Activated naive CD8-positive, alpha-beta T cell (primary cell): ENCODE measurements at regions not wholly inside any gene's neighbourhood (a gene's known extent, or its start where the extent isn't known, plus 50 kb on each side); places are given as distances from the start of the nearest gene placed in this dataset.

Experiments used
- H3K27ac Mint-ChIP-seq: one replicate; pipeline ENCODE4 v1.8.0; 2021; ENCODE audit warnings: mixed read lengths
- H3K27me3 Mint-ChIP-seq: one replicate; pipeline ENCODE4 v1.8.0; 2021; ENCODE audit warnings: mixed read lengths
- H3K36me3 Mint-ChIP-seq: one replicate; pipeline ENCODE4 v1.8.0; 2021; ENCODE audit warnings: mixed read lengths
- H3K4me1 Mint-ChIP-seq: one replicate; pipeline ENCODE4 v1.8.0; 2021; ENCODE audit warnings: low read depth, mixed read lengths
- H3K4me3 Mint-ChIP-seq: one replicate; pipeline ENCODE4 v1.8.0; 2021; ENCODE audit warnings: mild to moderate bottlenecking, mixed read lengths
- H3K9me3 Mint-ChIP-seq: one replicate; pipeline ENCODE4 v1.8.0; 2021; ENCODE audit warnings: low read depth, mixed read lengths

GRCh38 chr18:22488554-22488953, 70.8 kb upstream of the CTAGE1 start:
- H3K9me3 Mint-ChIP-seq, result no peaks in the 10 kb centered on the region
- H3K36me3 Mint-ChIP-seq, result no peaks in the 10 kb centered on the region
- no peak overlapping the region for H3K27ac Mint-ChIP-seq
- H3K27me3 Mint-ChIP-seq, result peaks cover 6% of the 10 kb centered on the region
- no peak overlapping the region for H3K4me3 Mint-ChIP-seq
- H3K4me1 Mint-ChIP-seq, result no peaks in the 10 kb centered on the region

DNA sequence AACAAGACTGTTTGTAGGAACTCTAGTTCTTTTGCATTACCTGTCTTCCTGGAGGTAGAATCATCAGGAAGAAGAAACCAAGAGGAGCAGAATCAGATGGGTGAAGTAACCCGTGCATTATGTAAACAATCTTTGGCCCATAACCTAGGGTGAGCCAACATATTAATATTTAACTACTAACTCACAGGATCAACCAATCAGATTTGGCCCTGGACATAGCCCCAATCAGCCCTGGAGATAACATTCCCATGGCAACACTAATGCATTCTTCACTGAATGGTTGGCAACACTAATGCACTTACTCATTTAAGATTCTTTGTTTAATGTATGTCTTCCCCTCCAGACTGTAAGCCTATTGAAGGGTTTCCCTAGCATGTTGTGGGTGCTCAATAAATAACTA, 72.0 kb upstream of the CTAGE1 start:
- Mint-ChIP-seq H3K4me1 (no peaks in the 10 kb centered on the region), H3K4me3 (no peak overlapping the region), H3K36me3 (peaks cover under 1% of the 10 kb centered on the region), H3K27me3 (peaks cover 6% of the 10 kb centered on the region), H3K27ac (no peak overlapping the region), H3K9me3 (no peaks in the 10 kb centered on the region)

DNA sequence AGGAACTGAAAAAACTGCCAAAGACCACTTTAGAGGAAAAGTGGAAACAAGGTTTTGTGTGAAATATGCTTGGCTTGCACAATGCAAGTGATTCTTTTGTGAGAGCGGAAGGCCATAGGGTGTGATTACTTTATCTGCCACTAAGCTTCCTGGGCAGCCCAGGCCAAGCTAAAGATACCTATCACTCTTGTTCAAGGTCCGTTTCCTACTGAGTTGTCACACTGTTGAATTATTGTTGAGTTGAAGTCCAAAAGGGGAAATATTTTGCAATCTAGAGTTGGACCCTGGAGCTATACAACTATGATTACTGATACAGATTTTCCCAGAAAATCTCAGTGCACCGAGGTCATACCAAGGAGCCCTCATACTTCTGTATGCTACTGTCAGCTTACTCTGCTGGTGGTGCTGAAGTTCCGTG, 72.7 kb upstream of the CTAGE1 start:
- Mint-ChIP-seq H3K27ac (no peak overlapping the region), H3K9me3 (no peaks in the 10 kb centered on the region), H3K27me3 (peaks cover 6% of the 10 kb centered on the region), H3K36me3 (peaks cover 2% of the 10 kb centered on the region), H3K4me3 (no peak overlapping the region), H3K4me1 (no peaks in the 10 kb centered on the region)

- peaks cover 18% of the 10 kb centered on the region for H3K9me3 Mint-ChIP-seq
- H3K27ac Mint-ChIP-seq, result no peak overlapping the region
- peaks cover 8% of the 10 kb centered on the region for H3K27me3 Mint-ChIP-seq
- peaks cover 2% of the 10 kb centered on the region for H3K36me3 Mint-ChIP-seq
- H3K4me1 Mint-ChIP-seq, result no peaks in the 10 kb centered on the region
- no peak overlapping the region for H3K4me3 Mint-ChIP-seq
Observed at GRCh38 chr18:22493255-22493654, 75.5 kb upstream of the CTAGE1 start.

- Mint-ChIP-seq H3K9me3 (peaks cover 18% of the 10 kb centered on the region), H3K27me3 (peaks cover 8% of the 10 kb centered on the region), H3K27ac (no peak overlapping the region), H3K4me3 (no peak overlapping the region), H3K4me1 (no peaks in the 10 kb centered on the region), H3K36me3 (peaks cover 2% of the 10 kb centered on the region)
Observed at GRCh38 chr18:22493940-22494339, 76.2 kb upstream of the CTAGE1 start.

DNA sequence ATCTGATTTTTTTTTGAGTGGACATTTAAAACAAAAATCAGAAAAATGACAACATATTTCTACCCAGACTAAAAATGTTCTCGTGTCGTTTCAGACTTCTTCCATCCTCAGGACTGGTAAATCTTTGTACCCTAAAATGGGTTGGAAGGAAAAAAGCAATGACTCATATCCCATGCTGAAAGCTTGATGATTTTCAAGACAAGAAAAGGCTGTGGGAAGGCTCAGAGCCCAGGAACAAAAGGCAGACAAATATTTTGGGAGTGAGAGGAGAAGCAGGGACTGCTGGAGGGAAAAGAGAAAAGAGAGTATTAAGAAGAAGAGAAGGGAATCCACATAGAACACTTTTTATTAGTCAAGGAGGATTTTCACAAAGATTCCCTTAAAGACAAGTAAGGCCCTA, 77.1 kb upstream of the CTAGE1 start:
- Mint-ChIP-seq H3K9me3 (peaks cover 18% of the 10 kb centered on the region), H3K4me3 (no peak overlapping the region), H3K36me3 (peaks cover 2% of the 10 kb centered on the region), H3K27ac (no peak overlapping the region), H3K27me3 (peaks cover 8% of the 10 kb centered on the region), H3K4me1 (no peaks in the 10 kb centered on the region)

DNA sequence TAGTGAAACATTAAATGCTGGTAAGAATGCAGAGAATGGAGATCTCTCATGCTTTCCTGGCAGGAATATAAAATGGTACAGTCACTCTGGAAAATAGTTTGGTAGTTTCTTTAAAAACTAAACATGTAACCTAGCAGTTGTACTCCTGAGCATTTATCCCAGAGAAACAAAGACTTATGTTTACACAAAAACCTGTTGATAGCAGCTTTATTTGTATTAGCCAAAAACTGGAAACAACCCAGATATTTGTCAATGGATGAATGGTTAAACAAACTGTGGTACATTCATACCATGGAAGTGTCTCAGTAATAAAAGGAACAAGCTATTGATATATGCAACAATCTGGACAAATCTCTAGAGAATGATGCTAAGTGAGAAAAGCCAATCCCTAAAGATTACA, 81.7 kb upstream of the CTAGE1 start:
- H3K4me3 Mint-ChIP-seq, result no peak overlapping the region
- H3K27ac Mint-ChIP-seq, result no peak overlapping the region
- H3K36me3 Mint-ChIP-seq, result peaks cover 2% of the 10 kb centered on the region
- H3K9me3 Mint-ChIP-seq, result peaks cover 18% of the 10 kb centered on the region
- H3K27me3 Mint-ChIP-seq, result peaks cover 2% of the 10 kb centered on the region
- no peaks in the 10 kb centered on the region for H3K4me1 Mint-ChIP-seq

GRCh38 chr18:22503803-22504202, 86.1 kb upstream of the CTAGE1 start:
- no peaks in the 10 kb centered on the region for H3K9me3 Mint-ChIP-seq
- no peak overlapping the region for H3K4me3 Mint-ChIP-seq
- H3K36me3 Mint-ChIP-seq, result no peaks in the 10 kb centered on the region
- H3K27ac Mint-ChIP-seq, result no peak overlapping the region
- no peaks in the 10 kb centered on the region for H3K4me1 Mint-ChIP-seq
- H3K27me3 Mint-ChIP-seq, result no peaks in the 10 kb centered on the region

DNA sequence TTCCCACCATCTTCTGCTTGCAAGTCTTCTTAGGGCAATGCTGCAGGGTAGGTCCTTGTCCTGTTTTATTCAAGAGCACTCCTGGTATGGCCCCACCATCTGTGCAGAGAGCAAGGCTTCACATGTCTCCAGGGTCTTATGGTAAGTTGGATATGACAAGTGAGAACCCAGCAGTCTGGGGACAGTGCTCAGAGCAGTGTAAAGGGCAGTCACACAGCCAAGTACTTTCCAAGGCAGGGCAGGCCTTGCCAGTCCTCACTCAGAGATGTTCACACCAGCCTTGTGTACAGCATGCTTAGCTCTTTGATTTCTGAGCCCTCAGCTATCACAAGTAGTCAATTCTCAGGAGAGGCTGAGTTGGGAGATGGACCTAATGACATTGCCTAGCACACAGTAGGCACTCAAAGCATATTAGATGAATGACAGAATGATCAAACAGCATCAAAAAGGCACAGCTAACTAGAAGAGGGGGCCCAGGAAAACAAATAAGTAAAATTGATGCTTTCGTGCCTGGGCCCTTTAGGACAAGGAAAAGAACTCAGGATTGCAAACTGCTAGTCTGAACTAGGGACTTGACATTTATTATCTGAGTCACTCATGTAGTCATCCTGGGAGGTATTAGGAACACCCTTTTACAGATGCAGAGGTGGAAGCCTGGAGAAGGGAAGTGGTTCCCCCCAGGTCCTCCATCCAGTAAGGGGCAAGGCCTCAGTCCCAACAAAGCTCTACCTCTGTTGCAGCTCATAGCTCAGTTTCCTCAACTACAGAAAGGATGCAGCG, 86.7 kb upstream of the CTAGE1 start:
- no peaks in the 10 kb centered on the region for H3K4me1 Mint-ChIP-seq
- no peaks in the 10 kb centered on the region for H3K27me3 Mint-ChIP-seq
- H3K4me3 Mint-ChIP-seq, result no peak overlapping the region
- H3K9me3 Mint-ChIP-seq, result no peaks in the 10 kb centered on the region
- H3K27ac Mint-ChIP-seq, result no peak overlapping the region
- no peaks in the 10 kb centered on the region for H3K36me3 Mint-ChIP-seq

DNA sequence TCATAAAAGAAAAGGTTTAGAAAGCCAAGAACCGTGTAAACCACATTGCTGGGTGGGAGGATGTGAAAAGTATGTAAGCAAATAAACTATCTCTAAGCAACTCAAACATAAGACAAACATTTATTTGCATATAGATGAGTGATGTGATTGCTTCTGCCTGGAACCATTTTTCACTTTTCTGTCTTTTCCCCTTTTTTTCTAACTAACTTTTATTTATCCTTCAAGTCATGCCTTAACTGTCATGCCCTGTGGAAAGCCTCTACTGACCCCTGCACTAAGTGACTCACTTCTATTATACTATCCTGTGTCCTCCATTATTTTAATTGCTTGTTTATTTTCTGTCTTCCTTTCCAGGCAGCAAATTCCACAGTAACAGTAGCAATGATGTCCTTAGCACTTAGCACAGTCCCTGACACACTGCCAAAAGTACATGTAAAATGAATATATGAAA, 87.5 kb upstream of the CTAGE1 start:
- H3K4me3 Mint-ChIP-seq, result no peak overlapping the region
- H3K27me3 Mint-ChIP-seq, result no peaks in the 10 kb centered on the region
- H3K9me3 Mint-ChIP-seq, result no peaks in the 10 kb centered on the region
- H3K27ac Mint-ChIP-seq, result no peak overlapping the region
- H3K36me3 Mint-ChIP-seq, result no peaks in the 10 kb centered on the region
- no peaks in the 10 kb centered on the region for H3K4me1 Mint-ChIP-seq

GRCh38 chr18:22507055-22507454, 89.3 kb upstream of the CTAGE1 start:
- H3K4me3 Mint-ChIP-seq, result no peak overlapping the region
- H3K36me3 Mint-ChIP-seq, result no peaks in the 10 kb centered on the region
- no peaks in the 10 kb centered on the region for H3K4me1 Mint-ChIP-seq
- no peak overlapping the region for H3K27ac Mint-ChIP-seq
- H3K27me3 Mint-ChIP-seq, result no peaks in the 10 kb centered on the region
- H3K9me3 Mint-ChIP-seq, result no peaks in the 10 kb centered on the region

GRCh38 chr18:22509423-22509822, 91.7 kb upstream of the CTAGE1 start:
- Mint-ChIP-seq H3K9me3 (no peaks in the 10 kb centered on the region), H3K27ac (no peak overlapping the region), H3K4me1 (no peaks in the 10 kb centered on the region), H3K36me3 (no peaks in the 10 kb centered on the region), H3K4me3 (no peak overlapping the region), H3K27me3 (no peaks in the 10 kb centered on the region)

- Mint-ChIP-seq H3K4me3 (no peak overlapping the region), H3K27ac (no peak overlapping the region), H3K4me1 (no peaks in the 10 kb centered on the region)
Observed at GRCh38 chr18:22510697-22511096, 93.0 kb upstream of the CTAGE1 start.

GRCh38 chr18:22513721-22514481, 96.2 kb upstream of the CTAGE1 start:
- Mint-ChIP-seq H3K27me3 (peaks cover 2% of the 10 kb centered on the region), H3K27ac (no peak overlapping the region), H3K4me1 (no peaks in the 10 kb centered on the region), H3K4me3 (no peak overlapping the region), H3K9me3 (no peaks in the 10 kb centered on the region), H3K36me3 (no peaks in the 10 kb centered on the region)

More at GRCh38 chr18:22510697-22511096, 93.0 kb upstream of the CTAGE1 start:
- H3K27me3 Mint-ChIP-seq, result peaks cover under 1% of the 10 kb centered on the region
- no peaks in the 10 kb centered on the region for H3K36me3 Mint-ChIP-seq
- H3K9me3 Mint-ChIP-seq, result no peaks in the 10 kb centered on the region

DNA sequence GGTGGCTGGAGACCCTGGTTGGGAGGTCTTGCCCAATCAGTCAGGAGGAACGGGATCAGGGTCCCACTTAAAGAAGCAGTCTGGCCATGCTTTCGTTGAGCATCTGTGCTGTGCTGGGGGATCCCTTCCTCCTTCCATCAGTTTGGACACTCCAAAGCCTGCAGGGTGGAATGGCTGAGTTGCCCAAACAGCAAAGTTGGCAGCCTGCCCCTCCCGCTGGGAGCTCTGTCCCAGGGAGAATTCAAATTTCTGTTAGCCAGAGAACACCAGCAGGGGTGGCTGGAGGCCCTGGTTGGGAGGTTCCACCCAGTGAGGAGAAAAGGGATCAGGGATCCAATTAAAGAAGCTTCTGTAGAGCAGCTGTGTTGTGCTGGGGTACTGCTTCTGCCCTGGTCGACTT, 96.9 kb upstream of the CTAGE1 start:
- no peak overlapping the region for H3K4me3 Mint-ChIP-seq
- H3K27me3 Mint-ChIP-seq, result peaks cover 2% of the 10 kb centered on the region
- no peaks in the 10 kb centered on the region for H3K36me3 Mint-ChIP-seq
- H3K4me1 Mint-ChIP-seq, result no peaks in the 10 kb centered on the region
- no peaks in the 10 kb centered on the region for H3K9me3 Mint-ChIP-seq
- no peak overlapping the region for H3K27ac Mint-ChIP-seq
